Mesendoderm (in vitro differentiated cells): ENCODE measurements at regions not wholly inside any gene's neighbourhood (a gene's known extent, or its start where the extent isn't known, plus 50 kb on each side); places are given as distances from the start of the nearest gene placed in this dataset.

ENCODE experiments used
- DNase-seq: peaks from one replicate; pipeline ENCODE4 v3.0.0; 2013
- H2AK5ac ChIP-seq: 2 replicates; pipeline ENCODE4 v1.6.1; 2013; ENCODE audit warnings: low read length, inconsistent platforms
- H2BK120ac ChIP-seq: 2 replicates; pipeline ENCODE4 v1.6.1; 2013; ENCODE audit warnings: low read depth, mild to moderate bottlenecking, low read length, moderate library complexity, mixed read lengths
- H2BK15ac ChIP-seq: replicated peaks from 2 replicates; pipeline ENCODE4 v1.6.1; 2013; ENCODE audit warnings: low read depth, mild to moderate bottlenecking, moderate library complexity
- H2BK5ac ChIP-seq: 2 replicates; pipeline ENCODE4 v1.6.1; 2013; ENCODE audit warnings: low read length, inconsistent platforms
- H3K18ac ChIP-seq: 2 replicates; pipeline ENCODE4 v1.6.1; 2013; ENCODE audit warnings: mild to moderate bottlenecking, low read length, mixed read lengths
- H3K23ac ChIP-seq: one replicate; pipeline ENCODE4 v1.6.1; 2013; ENCODE audit warnings: low read length
- H3K27ac ChIP-seq: 2 replicates; pipeline ENCODE4 v1.5.1; 2013; ENCODE audit warnings: low read depth, mild to moderate bottlenecking, inconsistent platforms, low read length, moderate library complexity
- H3K27me3 ChIP-seq: 2 replicates; pipeline ENCODE4 v1.6.1; 2013; ENCODE audit warnings: low read length, control low read depth, mild to moderate bottlenecking, inconsistent platforms; ENCODE audit not compliant: insufficient read depth, poor library complexity
- H3K36me3 ChIP-seq: 2 replicates; pipeline ENCODE4 v1.6.1; 2013; ENCODE audit warnings: low read length, inconsistent platforms; ENCODE audit not compliant: control insufficient read depth, insufficient read depth
- H3K4ac ChIP-seq: one replicate; pipeline ENCODE4 v1.6.1; 2013; ENCODE audit warnings: low read depth, mild to moderate bottlenecking, low read length, moderate library complexity
- H3K4me1 ChIP-seq: 2 replicates; pipeline ENCODE4 v1.6.1; 2013; ENCODE audit warnings: low read depth, low read length, inconsistent platforms; ENCODE audit not compliant: control insufficient read depth
- H3K4me2 ChIP-seq: 2 replicates; pipeline ENCODE4 v1.6.1; 2013; ENCODE audit warnings: low read length
- H3K4me3 ChIP-seq: 2 replicates; pipeline ENCODE4 v1.5.1; 2013; ENCODE audit warnings: mild to moderate bottlenecking, low read length
- H3K56ac ChIP-seq: one replicate; pipeline ENCODE4 v1.6.1; 2013; ENCODE audit warnings: low read length
- H3K79me1 ChIP-seq: 2 replicates; pipeline ENCODE4 v1.6.1; 2013; ENCODE audit warnings: low read length, inconsistent platforms
- H3K79me2 ChIP-seq: 2 replicates; pipeline ENCODE4 v1.6.1; 2013; ENCODE audit warnings: mild to moderate bottlenecking, low read length; ENCODE audit not compliant: control insufficient read depth, insufficient read depth
- H3K9ac ChIP-seq: 2 replicates; pipeline ENCODE4 v1.6.1; 2013; ENCODE audit warnings: low read length, inconsistent platforms
- H4K5ac ChIP-seq: one replicate; pipeline ENCODE4 v1.6.1; 2013; ENCODE audit warnings: low read length
- H4K8ac ChIP-seq: one replicate; pipeline ENCODE4 v1.6.1; 2013; ENCODE audit warnings: low read depth, mild to moderate bottlenecking, control low read depth, low read length, moderate library complexity
- WGBS: extraction: QIAGEN DNeasy Blood & Tissue Kit; methylation state at CpG from one replicate; pipeline ENCODE4 v1.1.7; 2013; ENCODE audit warnings: low lambda C conversion rate, missing lambda C conversion rate; ENCODE audit not compliant: insufficient coverage; ENCODE audit errors: extremely low coverage; 5-methylcytosine and 5-hydroxymethylcytosine counted together

DNA sequence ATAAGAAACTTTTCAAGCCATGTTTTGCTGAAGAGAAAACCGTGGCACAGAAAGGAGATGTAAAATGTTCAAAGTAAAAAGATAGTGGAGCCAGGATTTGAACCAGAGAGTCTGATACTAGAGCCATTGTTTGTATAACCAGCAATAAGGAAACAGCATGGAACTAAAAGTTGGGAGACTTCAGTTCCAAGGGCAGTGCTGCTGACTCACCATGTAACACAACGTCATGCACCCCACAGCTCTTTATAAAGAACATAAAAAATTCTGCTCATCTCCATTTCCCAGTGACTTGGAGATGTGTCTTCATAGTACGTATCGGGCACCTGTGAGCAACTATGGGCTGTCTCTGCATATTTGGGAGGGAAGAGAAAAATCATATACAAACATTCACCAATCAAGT is 353.0 kb upstream of the PIK3C3 start:
- no peak overlapping the region for H3K4ac ChIP-seq
- H3K4me1 ChIP-seq: no peaks in the 10 kb centered on the region
- no peak overlapping the region for H4K5ac ChIP-seq
- DNase-seq: no peak
- H3K79me1 ChIP-seq: no peaks in the 10 kb centered on the region
- H3K36me3 ChIP-seq: no peaks in the 10 kb centered on the region
- H3K9ac ChIP-seq: no peak overlapping the region
- H3K4me3 ChIP-seq: no peak overlapping the region
- no peak overlapping the region for H3K27ac ChIP-seq
- H3K23ac ChIP-seq: no peak overlapping the region
- H2BK5ac ChIP-seq: no peak overlapping the region
- no peak overlapping the region for H4K8ac ChIP-seq
- H3K56ac ChIP-seq: no peak overlapping the region
- WGBS: no CpG with 5 or more reads among the region's 4 CpGs
- no peak overlapping the region for H2AK5ac ChIP-seq
- no peaks in the 10 kb centered on the region for H3K79me2 ChIP-seq
- H2BK120ac ChIP-seq: no peak overlapping the region
- H2BK15ac ChIP-seq: no peak overlapping the region
- H3K4me2 ChIP-seq: no peak overlapping the region
- no peaks in the 10 kb centered on the region for H3K27me3 ChIP-seq
- no peak overlapping the region for H3K18ac ChIP-seq

GRCh38 chr18:41600693-41601391 is 354.2 kb upstream of the PIK3C3 start:
- no peak overlapping the region for H2AK5ac ChIP-seq
- no peak overlapping the region for H3K27ac ChIP-seq
- H3K4me1 ChIP-seq: no peaks in the 10 kb centered on the region
- no peak overlapping the region for H3K4me2 ChIP-seq
- no peaks in the 10 kb centered on the region for H3K79me2 ChIP-seq
- no peak overlapping the region for H4K8ac ChIP-seq
- no peak overlapping the region for H2BK5ac ChIP-seq
- WGBS: no CpG with 5 or more reads among the region's 3 CpGs
- H3K9ac ChIP-seq: no peak overlapping the region
- H3K56ac ChIP-seq: no peak overlapping the region
- H3K4me3 ChIP-seq: no peak overlapping the region
- H3K27me3 ChIP-seq: no peaks in the 10 kb centered on the region
- H3K79me1 ChIP-seq: no peaks in the 10 kb centered on the region
- H2BK15ac ChIP-seq: no peak overlapping the region
- no peak overlapping the region for H3K18ac ChIP-seq
- H3K36me3 ChIP-seq: no peaks in the 10 kb centered on the region
- H2BK120ac ChIP-seq: no peak overlapping the region
- no peak overlapping the region for H3K23ac ChIP-seq
- no peak for DNase-seq
- no peak overlapping the region for H4K5ac ChIP-seq
- H3K4ac ChIP-seq: no peak overlapping the region

DNA sequence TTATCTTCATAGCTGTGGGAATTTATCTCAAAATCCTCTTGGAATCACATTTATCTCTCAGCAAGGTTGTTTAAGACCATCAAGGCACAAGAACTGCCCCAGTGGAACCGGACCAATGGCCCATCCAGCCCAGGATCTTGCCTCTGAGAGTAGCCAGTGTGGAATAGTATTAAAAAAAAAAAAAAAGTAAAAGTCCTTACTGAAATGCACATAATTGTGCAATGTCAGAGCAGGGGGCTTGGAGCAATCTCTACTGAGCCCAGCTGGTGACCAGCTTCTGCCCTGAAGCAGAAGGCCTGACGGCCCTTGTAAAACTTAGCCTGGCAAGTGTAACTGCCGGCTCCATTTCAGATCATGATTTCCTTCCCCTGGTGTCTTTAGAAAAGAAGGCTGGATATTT is 355.6 kb upstream of the PIK3C3 start:
- no CpG with 5 or more reads among the region's 3 CpGs for WGBS
- H3K4me2 ChIP-seq: no peak overlapping the region
- no peak overlapping the region for H2AK5ac ChIP-seq
- H3K4me3 ChIP-seq: no peak overlapping the region
- H2BK120ac ChIP-seq: no peak overlapping the region
- H3K27ac ChIP-seq: no peak overlapping the region
- no peak overlapping the region for H4K5ac ChIP-seq
- H3K79me1 ChIP-seq: no peaks in the 10 kb centered on the region
- no peaks in the 10 kb centered on the region for H3K79me2 ChIP-seq
- H4K8ac ChIP-seq: no peak overlapping the region
- H3K4ac ChIP-seq: no peak overlapping the region
- no peaks in the 10 kb centered on the region for H3K36me3 ChIP-seq
- H3K9ac ChIP-seq: no peak overlapping the region
- DNase-seq: no peak
- H3K18ac ChIP-seq: no peak overlapping the region
- no peak overlapping the region for H2BK5ac ChIP-seq
- no peak overlapping the region for H3K56ac ChIP-seq
- H3K4me1 ChIP-seq: no peaks in the 10 kb centered on the region
- H3K27me3 ChIP-seq: no peaks in the 10 kb centered on the region
- H2BK15ac ChIP-seq: no peak overlapping the region
- no peak overlapping the region for H3K23ac ChIP-seq

- Histone ChIP-seq H3K36me3 (no peaks in the 10 kb centered on the region), H3K27me3 (no peaks in the 10 kb centered on the region), H3K79me2 (no peaks in the 10 kb centered on the region), H3K56ac (no peak overlapping the region), H2BK120ac (no peak overlapping the region), H4K5ac (no peak overlapping the region), H2AK5ac (no peak overlapping the region), H2BK15ac (no peak overlapping the region), H3K27ac (no peak overlapping the region), H3K18ac (no peak overlapping the region), H3K4me2 (no peak overlapping the region), H3K4me3 (no peak overlapping the region), H4K8ac (no peak overlapping the region), H3K9ac (no peak overlapping the region), H3K23ac (no peak overlapping the region), H2BK5ac (no peak overlapping the region), H3K4ac (no peak overlapping the region), H3K4me1 (no peaks in the 10 kb centered on the region), H3K79me1 (no peaks in the 10 kb centered on the region)
- WGBS: no CpG with 5 or more reads among the region's 3 CpGs
- no peak for DNase-seq
Measured at GRCh38 chr18:41594582-41594981, 360.5 kb upstream of the PIK3C3 start.

DNA sequence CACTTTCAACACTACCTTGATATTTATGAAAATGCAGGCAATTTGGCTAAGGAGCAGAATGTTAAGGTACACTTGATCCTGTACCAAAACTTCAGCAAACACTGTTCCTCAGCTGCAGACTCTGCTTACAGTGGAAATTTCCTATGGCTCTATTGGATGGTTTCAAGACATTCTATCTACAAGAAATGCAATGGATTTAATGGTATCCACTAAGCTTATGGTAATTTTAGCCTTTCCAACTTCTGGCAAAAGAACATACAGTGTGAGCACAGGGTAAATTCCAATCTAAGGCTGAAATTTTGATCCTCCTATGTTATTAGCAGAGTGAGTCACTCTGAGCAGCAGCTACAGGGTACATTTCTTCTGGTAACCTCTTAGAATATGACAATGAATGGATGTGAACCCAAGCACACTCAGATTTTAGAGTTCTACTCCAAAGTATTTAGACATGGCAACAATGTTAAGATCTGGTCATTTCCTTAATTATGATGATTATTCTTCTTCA is 361.8 kb upstream of the PIK3C3 start:
- Histone ChIP-seq H2AK5ac (no peak overlapping the region), H2BK15ac (no peak overlapping the region), H4K8ac (no peak overlapping the region), H3K23ac (no peak overlapping the region), H3K79me2 (no peaks in the 10 kb centered on the region), H3K4me2 (no peak overlapping the region), H3K79me1 (no peaks in the 10 kb centered on the region), H3K27me3 (no peaks in the 10 kb centered on the region), H3K4ac (no peak overlapping the region), H3K4me1 (no peaks in the 10 kb centered on the region), H3K9ac (no peak overlapping the region), H4K5ac (no peak overlapping the region), H3K18ac (no peak overlapping the region), H2BK5ac (no peak overlapping the region), H3K4me3 (no peak overlapping the region), H2BK120ac (no peak overlapping the region), H3K36me3 (no peaks in the 10 kb centered on the region), H3K27ac (no peak overlapping the region), H3K56ac (no peak overlapping the region)
- DNase-seq: no peak

- Histone ChIP-seq H2BK15ac (no peak overlapping the region), H3K79me2 (no peaks in the 10 kb centered on the region), H2BK5ac (no peak overlapping the region), H3K56ac (no peak overlapping the region), H4K8ac (no peak overlapping the region), H3K36me3 (no peaks in the 10 kb centered on the region), H3K27me3 (no peaks in the 10 kb centered on the region), H3K27ac (no peak overlapping the region), H4K5ac (no peak overlapping the region), H3K4ac (no peak overlapping the region), H3K18ac (no peak overlapping the region), H3K4me1 (no peaks in the 10 kb centered on the region), H3K4me3 (no peak overlapping the region), H3K4me2 (no peak overlapping the region), H2BK120ac (no peak overlapping the region), H3K79me1 (no peaks in the 10 kb centered on the region), H3K23ac (no peak overlapping the region), H2AK5ac (no peak overlapping the region), H3K9ac (no peak overlapping the region)
- DNase-seq: no peak
- WGBS: 100% methylated on average over 1 of the region's 1 CpG
Measured at GRCh38 chr18:41587976-41588375, 367.1 kb upstream of the PIK3C3 start.
